GM23338 (cell line): ENCODE measurements at regions not wholly inside any gene's neighbourhood (a gene's known extent, or its start where the extent isn't known, plus 50 kb on each side); places are given as distances from the start of the nearest gene placed in this dataset.

Experiments
- ATAC-seq: fragments of 200-7000 bp; cut with Tn5 transposase; 3 replicates; pipeline ENCODE4 v1.9.1; 2020
- DNase-seq: peaks from one replicate; pipeline ENCODE4 v3.0.0-alpha.2; 2015; ENCODE audit warnings: low spot score
- H2AFZ ChIP-seq: fragments of 200-600 bp; sonication (generic); 2 replicates; pipeline ENCODE4 v1.8.0; 2016; ENCODE audit warnings: antibody characterized with exemption, mild to moderate bottlenecking, moderate library complexity
- H3F3A ChIP-seq: fragments of 200-600 bp; sonication (generic); replicated peaks from 2 replicates; pipeline ENCODE4 v1.8.0; 2017; ENCODE audit warnings: antibody characterized with exemption, mixed run types, low read depth
- H3K27ac ChIP-seq: fragments of 200-600 bp; sonication (generic); 2 replicates; pipeline ENCODE4 v1.6.1; 2016; ENCODE audit warnings: low read depth
- H3K27me3 ChIP-seq: fragments of 200-600 bp; sonication (generic); 2 replicates; pipeline ENCODE4 v1.8.0; 2016; ENCODE audit warnings: mild to moderate bottlenecking, mixed run types, moderate library complexity; ENCODE audit not compliant: insufficient read depth
- H3K36me3 ChIP-seq: fragments of 200-600 bp; sonication (generic); 2 replicates; pipeline ENCODE4 v1.8.0; 2016; ENCODE audit warnings: mild to moderate bottlenecking; ENCODE audit not compliant: insufficient read depth
- H3K4me1 ChIP-seq: fragments of 200-600 bp; sonication (generic); 2 replicates; pipeline ENCODE4 v1.8.0; 2016; ENCODE audit warnings: mild to moderate bottlenecking, moderate library complexity; ENCODE audit not compliant: insufficient read depth
- H3K4me2 ChIP-seq: fragments of 200-600 bp; sonication (generic); 2 replicates; pipeline ENCODE4 v1.7.1; 2017; ENCODE audit warnings: mixed run types
- H3K4me3 ChIP-seq: fragments of 200-600 bp; sonication (generic); 2 replicates; pipeline ENCODE4 v1.6.1; 2016; ENCODE audit warnings: mixed run types
- H3K79me2 ChIP-seq: fragments of 200-600 bp; sonication (generic); replicated peaks from 2 replicates; pipeline ENCODE4 v1.8.0; 2017; ENCODE audit warnings: mild to moderate bottlenecking; ENCODE audit not compliant: insufficient read depth
- H3K9me2 ChIP-seq: fragments of 200-600 bp; sonication (generic); 2 replicates; pipeline ENCODE4 v1.8.0; 2017; ENCODE audit not compliant: insufficient read depth
- H4K20me1 ChIP-seq: fragments of 200-600 bp; sonication (generic); replicated peaks from 2 replicates; pipeline ENCODE4 v1.8.0; 2017; ENCODE audit warnings: mild to moderate bottlenecking; ENCODE audit not compliant: insufficient read depth
- H3K27ac Mint-ChIP-seq: 2 replicates; pipeline ENCODE4 v1.8.0; 2020; ENCODE audit warnings: inconsistent platforms, mild to moderate bottlenecking, moderate library complexity, mixed read lengths
- H3K27me3 Mint-ChIP-seq: 3 replicates; pipeline ENCODE4 v1.8.0; 2022; ENCODE audit warnings: low read depth, mild to moderate bottlenecking, moderate library complexity, mixed read lengths, inconsistent platforms; ENCODE audit not compliant: insufficient read depth, poor library complexity
- H3K36me3 Mint-ChIP-seq: 3 replicates; pipeline ENCODE4 v1.8.0; 2021; ENCODE audit warnings: low read depth, mild to moderate bottlenecking, inconsistent platforms, moderate library complexity, mixed read lengths
- H3K4me1 Mint-ChIP-seq: 3 replicates; pipeline ENCODE4 v1.8.0; 2020; ENCODE audit warnings: mild to moderate bottlenecking, inconsistent platforms, mixed read lengths
- H3K4me3 Mint-ChIP-seq: 3 replicates; pipeline ENCODE4 v1.8.0; 2021; ENCODE audit warnings: moderate library complexity, mild to moderate bottlenecking, inconsistent platforms, mixed read lengths
- H3K9me3 Mint-ChIP-seq: 3 replicates; pipeline ENCODE4 v1.8.0; 2020; ENCODE audit warnings: moderate library complexity, mild to moderate bottlenecking, inconsistent platforms, mixed read lengths
- EZH2phosphoT487 ChIP-seq: fragments of 200-600 bp; sonication (generic); IDR thresholded peaks from one replicate; pipeline ENCODE4 v1.8.1; 2018; ENCODE audit warnings: antibody characterized with exemption; ENCODE audit not compliant: unreplicated experiment
- JUNB ChIP-seq: IDR thresholded peaks from one replicate; pipeline ENCODE4 v1.6.1; 2016; ENCODE audit warnings: antibody characterized with exemption; ENCODE audit not compliant: unreplicated experiment
- NANOG ChIP-seq: IDR thresholded peaks from 2 replicates; pipeline ENCODE4 v1.6.1; 2016; ENCODE audit warnings: antibody characterized with exemption, borderline replicate concordance
- ZNF114 ChIP-seq: fragments of 250-450 bp; sonication (Bioruptor Pico); IDR thresholded peaks from 2 replicates; pipeline ENCODE4 v1.5.0; 2020; ENCODE audit warnings: mild to moderate bottlenecking, moderate library complexity
- TF ChIP-seq, protein P1 (sequence below): IDR thresholded peaks from 2 replicates; pipeline ENCODE4 v1.6.1; 2016; ENCODE audit warnings: antibody characterized with exemption
- TF ChIP-seq, protein P2 (sequence below): IDR thresholded peaks from one replicate; pipeline ENCODE4 v1.6.1; 2018; ENCODE audit warnings: antibody characterized with exemption; ENCODE audit not compliant: unreplicated experiment
- TF ChIP-seq, protein P3 (sequence below): fragments of 250-450 bp; sonication (Bioruptor Pico); IDR thresholded peaks from 2 replicates; pipeline ENCODE4 v1.5.0; 2020; ENCODE audit warnings: mild to moderate bottlenecking, moderate library complexity

DNA sequence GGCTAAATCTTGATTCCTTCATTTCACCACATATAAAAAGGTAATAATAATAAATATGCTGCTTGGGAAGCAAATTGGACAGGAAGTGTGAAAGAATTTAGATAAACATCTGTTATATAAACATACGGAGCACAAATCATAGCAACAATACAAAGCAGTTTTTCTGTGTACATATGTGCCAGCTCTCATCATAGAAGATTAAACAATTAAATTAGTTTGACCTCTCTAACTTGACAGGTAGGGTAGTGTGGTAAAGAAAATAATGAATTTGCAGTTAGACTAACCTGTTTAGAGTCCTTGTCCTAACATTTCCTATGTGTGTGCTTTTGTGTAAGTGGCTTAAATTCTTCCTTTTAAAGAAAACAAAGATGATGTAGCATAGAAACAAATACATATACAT, 995.7 kb upstream of the TENM4 start (continued):
- no peak for TF ChIP-seq NANOG
- TF ChIP-seq EZH2phosphoT487 = no peak

DNA sequence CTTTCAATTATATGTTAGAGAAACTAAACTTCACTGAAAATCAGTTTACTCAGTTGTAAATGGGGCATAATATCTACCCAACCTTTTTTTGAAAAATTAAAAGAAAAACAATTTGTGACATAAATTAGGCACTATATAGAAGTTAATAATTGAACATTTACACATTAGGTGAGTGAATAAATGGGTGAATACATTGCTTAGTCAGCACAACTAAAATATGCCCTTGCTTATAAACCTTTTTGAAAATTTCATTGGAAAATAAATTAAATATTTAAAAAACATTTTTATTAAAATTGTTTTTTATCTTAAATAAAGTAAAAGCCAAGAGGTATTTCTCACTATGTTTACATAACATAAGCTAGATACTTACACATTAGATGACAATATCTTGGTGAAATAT, 994.5 kb upstream of the TENM4 start:
- no peak overlapping the region for H3K4me2 ChIP-seq
- no peak overlapping the region for H3K27ac ChIP-seq
- no peaks in the 10 kb centered on the region for H3K4me1 ChIP-seq
- Mint-ChIP-seq H3K36me3 (no peaks in the 10 kb centered on the region), H3K27me3 (no peaks in the 10 kb centered on the region), H3K4me3 (no peak overlapping the region), H3K27ac (no peak overlapping the region), H3K9me3 (no peaks in the 10 kb centered on the region), H3K4me1 (no peaks in the 10 kb centered on the region)
- no peaks in the 10 kb centered on the region for H3K27me3 ChIP-seq
- no peaks in the 10 kb centered on the region for H3K79me2 ChIP-seq
- H3F3A ChIP-seq = no peaks in the 10 kb centered on the region
- peaks cover 10% of the 10 kb centered on the region; the same call in 1 of the 2 replicates for H3K9me2 ChIP-seq
- no peak overlapping the region for H3K4me3 ChIP-seq
- ATAC-seq = no peak
- TF ChIP-seq JUNB (no peak), ZNF114 (CRISPR knock-in tag) (no peak)
- no peak for DNase-seq
- no peaks in the 10 kb centered on the region for H4K20me1 ChIP-seq
- no peaks in the 10 kb centered on the region for H3K36me3 ChIP-seq
- no peak overlapping the region for H2AFZ ChIP-seq

DNA sequence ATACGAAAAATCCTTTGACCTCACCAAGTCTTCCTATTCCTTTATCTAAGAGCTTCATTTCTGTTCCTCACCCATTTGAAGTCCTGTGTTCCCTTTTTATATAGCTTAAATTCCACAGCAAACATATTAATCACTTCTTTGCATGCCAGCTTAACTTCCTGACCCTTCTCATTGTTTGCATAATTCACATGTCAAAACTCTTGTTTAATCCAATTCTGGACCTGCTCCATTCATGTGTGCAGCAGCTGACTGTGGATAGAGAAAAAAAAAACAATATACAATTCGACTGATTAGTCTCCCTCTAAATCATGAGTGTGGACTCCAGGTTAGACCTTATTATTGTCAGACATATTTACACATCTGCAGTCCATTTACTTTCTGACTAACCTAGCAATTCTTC, 991.2 kb upstream of the TENM4 start:
- no peaks in the 10 kb centered on the region for H4K20me1 ChIP-seq
- H3F3A ChIP-seq = no peaks in the 10 kb centered on the region
- no peak for TF ChIP-seq JUNB
- TF ChIP-seq, protein P1, sequence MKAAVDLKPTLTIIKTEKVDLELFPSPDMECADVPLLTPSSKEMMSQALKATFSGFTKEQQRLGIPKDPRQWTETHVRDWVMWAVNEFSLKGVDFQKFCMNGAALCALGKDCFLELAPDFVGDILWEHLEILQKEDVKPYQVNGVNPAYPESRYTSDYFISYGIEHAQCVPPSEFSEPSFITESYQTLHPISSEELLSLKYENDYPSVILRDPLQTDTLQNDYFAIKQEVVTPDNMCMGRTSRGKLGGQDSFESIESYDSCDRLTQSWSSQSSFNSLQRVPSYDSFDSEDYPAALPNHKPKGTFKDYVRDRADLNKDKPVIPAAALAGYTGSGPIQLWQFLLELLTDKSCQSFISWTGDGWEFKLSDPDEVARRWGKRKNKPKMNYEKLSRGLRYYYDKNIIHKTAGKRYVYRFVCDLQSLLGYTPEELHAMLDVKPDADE = no peak
- TF ChIP-seq, protein P2, sequence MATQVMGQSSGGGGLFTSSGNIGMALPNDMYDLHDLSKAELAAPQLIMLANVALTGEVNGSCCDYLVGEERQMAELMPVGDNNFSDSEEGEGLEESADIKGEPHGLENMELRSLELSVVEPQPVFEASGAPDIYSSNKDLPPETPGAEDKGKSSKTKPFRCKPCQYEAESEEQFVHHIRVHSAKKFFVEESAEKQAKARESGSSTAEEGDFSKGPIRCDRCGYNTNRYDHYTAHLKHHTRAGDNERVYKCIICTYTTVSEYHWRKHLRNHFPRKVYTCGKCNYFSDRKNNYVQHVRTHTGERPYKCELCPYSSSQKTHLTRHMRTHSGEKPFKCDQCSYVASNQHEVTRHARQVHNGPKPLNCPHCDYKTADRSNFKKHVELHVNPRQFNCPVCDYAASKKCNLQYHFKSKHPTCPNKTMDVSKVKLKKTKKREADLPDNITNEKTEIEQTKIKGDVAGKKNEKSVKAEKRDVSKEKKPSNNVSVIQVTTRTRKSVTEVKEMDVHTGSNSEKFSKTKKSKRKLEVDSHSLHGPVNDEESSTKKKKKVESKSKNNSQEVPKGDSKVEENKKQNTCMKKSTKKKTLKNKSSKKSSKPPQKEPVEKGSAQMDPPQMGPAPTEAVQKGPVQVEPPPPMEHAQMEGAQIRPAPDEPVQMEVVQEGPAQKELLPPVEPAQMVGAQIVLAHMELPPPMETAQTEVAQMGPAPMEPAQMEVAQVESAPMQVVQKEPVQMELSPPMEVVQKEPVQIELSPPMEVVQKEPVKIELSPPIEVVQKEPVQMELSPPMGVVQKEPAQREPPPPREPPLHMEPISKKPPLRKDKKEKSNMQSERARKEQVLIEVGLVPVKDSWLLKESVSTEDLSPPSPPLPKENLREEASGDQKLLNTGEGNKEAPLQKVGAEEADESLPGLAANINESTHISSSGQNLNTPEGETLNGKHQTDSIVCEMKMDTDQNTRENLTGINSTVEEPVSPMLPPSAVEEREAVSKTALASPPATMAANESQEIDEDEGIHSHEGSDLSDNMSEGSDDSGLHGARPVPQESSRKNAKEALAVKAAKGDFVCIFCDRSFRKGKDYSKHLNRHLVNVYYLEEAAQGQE = no peak
- TF ChIP-seq NANOG = no peak
- TF ChIP-seq, protein P3, sequence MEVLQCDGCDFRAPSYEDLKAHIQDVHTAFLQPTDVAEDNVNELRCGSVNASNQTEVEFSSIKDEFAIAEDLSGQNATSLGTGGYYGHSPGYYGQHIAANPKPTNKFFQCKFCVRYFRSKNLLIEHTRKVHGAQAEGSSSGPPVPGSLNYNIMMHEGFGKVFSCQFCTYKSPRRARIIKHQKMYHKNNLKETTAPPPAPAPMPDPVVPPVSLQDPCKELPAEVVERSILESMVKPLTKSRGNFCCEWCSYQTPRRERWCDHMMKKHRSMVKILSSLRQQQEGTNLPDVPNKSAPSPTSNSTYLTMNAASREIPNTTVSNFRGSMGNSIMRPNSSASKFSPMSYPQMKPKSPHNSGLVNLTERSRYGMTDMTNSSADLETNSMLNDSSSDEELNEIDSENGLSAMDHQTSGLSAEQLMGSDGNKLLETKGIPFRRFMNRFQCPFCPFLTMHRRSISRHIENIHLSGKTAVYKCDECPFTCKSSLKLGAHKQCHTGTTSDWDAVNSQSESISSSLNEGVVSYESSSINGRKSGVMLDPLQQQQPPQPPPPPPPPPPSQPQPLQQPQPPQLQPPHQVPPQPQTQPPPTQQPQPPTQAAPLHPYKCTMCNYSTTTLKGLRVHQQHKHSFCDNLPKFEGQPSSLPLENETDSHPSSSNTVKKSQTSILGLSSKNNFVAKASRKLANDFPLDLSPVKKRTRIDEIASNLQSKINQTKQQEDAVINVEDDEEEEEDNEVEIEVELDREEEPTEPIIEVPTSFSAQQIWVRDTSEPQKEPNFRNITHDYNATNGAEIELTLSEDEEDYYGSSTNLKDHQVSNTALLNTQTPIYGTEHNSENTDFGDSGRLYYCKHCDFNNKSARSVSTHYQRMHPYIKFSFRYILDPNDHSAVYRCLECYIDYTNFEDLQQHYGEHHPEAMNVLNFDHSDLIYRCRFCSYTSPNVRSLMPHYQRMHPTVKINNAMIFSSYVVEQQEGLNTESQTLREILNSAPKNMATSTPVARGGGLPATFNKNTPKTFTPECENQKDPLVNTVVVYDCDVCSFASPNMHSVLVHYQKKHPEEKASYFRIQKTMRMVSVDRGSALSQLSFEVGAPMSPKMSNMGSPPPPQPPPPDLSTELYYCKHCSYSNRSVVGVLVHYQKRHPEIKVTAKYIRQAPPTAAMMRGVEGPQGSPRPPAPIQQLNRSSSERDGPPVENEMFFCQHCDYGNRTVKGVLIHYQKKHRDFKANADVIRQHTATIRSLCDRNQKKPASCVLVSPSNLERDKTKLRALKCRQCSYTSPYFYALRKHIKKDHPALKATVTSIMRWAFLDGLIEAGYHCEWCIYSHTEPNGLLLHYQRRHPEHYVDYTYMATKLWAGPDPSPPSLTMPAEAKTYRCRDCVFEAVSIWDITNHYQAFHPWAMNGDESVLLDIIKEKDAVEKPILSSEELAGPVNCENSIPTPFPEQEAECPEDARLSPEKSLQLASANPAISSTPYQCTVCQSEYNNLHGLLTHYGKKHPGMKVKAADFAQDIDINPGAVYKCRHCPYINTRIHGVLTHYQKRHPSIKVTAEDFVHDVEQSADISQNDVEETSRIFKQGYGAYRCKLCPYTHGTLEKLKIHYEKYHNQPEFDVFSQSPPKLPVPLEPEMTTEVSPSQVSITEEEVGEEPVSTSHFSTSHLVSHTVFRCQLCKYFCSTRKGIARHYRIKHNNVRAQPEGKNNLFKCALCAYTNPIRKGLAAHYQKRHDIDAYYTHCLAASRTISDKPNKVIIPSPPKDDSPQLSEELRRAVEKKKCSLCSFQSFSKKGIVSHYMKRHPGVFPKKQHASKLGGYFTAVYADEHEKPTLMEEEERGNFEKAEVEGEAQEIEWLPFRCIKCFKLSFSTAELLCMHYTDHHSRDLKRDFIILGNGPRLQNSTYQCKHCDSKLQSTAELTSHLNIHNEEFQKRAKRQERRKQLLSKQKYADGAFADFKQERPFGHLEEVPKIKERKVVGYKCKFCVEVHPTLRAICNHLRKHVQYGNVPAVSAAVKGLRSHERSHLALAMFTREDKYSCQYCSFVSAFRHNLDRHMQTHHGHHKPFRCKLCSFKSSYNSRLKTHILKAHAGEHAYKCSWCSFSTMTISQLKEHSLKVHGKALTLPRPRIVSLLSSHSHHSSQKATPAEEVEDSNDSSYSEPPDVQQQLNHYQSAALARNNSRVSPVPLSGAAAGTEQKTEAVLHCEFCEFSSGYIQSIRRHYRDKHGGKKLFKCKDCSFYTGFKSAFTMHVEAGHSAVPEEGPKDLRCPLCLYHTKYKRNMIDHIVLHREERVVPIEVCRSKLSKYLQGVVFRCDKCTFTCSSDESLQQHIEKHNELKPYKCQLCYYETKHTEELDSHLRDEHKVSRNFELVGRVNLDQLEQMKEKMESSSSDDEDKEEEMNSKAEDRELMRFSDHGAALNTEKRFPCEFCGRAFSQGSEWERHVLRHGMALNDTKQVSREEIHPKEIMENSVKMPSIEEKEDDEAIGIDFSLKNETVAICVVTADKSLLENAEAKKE (CRISPR knock-in tag) = no peak
- no peaks in the 10 kb centered on the region for H3K4me1 Mint-ChIP-seq
- no peaks in the 10 kb centered on the region for H3K4me1 ChIP-seq
- H2AFZ ChIP-seq = no peak overlapping the region
- DNase-seq (no peak), ATAC-seq (no peak)
- no peak overlapping the region for H3K4me3 Mint-ChIP-seq
- no peaks in the 10 kb centered on the region for H3K27me3 ChIP-seq
- no peaks in the 10 kb centered on the region; the same call in 1 of the 2 replicates for H3K36me3 ChIP-seq
- H3K79me2 ChIP-seq = no peaks in the 10 kb centered on the region
- H3K9me2 ChIP-seq = peaks cover 10% of the 10 kb centered on the region; the same call in 1 of the 2 replicates
- H3K4me3 ChIP-seq = no peak overlapping the region
- H3K4me2 ChIP-seq = no peak overlapping the region
- H3K27ac ChIP-seq = no peak overlapping the region
- H3K27me3 Mint-ChIP-seq = no peaks in the 10 kb centered on the region
- no peak overlapping the region for H3K27ac Mint-ChIP-seq
- H3K36me3 Mint-ChIP-seq = no peaks in the 10 kb centered on the region
- H3K9me3 Mint-ChIP-seq = no peaks in the 10 kb centered on the region
